ENCODE measurements at regions not wholly inside any gene's neighbourhood (a gene's known extent, or its start where the extent isn't known, plus 50 kb on each side); places are given as distances from the start of the nearest gene placed in this dataset.
A peak's percentile ranks its signal among the peaks of the same experiment; 100 is the strongest.
"Not testable (repeated sequence)": the region's sequence is repeated elsewhere in the genome, so short reads cannot be mapped to it uniquely, and the experiment has no call there.

GRCh38 chr17:43315858-43316521 is 82.2 kb upstream of the RNU2-1 start:
- DNase-seq (ENCODE audit: low read depth) = no peak

GRCh38 chr17:43315369-43315768 is 81.6 kb upstream of the RNU2-1 start:
- no peak for DNase-seq (ENCODE audit: low read depth)

GRCh38 chr17:43314611-43315011 is 80.8 kb upstream of the RNU2-1 start:
- peak; percentile 33 for DNase-seq (ENCODE audit: low read depth)

- DNase-seq (ENCODE audit: low read depth) = no peak
Measured at GRCh38 chr17:43312011-43312410, 78.2 kb upstream of the RNU2-1 start.

- no peak for DNase-seq (ENCODE audit: low read depth)
Measured at GRCh38 chr17:43309505-43310332, 75.9 kb upstream of the RNU2-1 start.

GRCh38 chr17:43308999-43309398 is 75.2 kb upstream of the RNU2-1 start:
- no peak for DNase-seq (ENCODE audit: low read depth)

GRCh38 chr17:43304792-43305191 is 71.0 kb upstream of the RNU2-1 start:
- DNase-seq (ENCODE audit: low read depth) = not testable (repeated sequence)

GRCh38 chr17:43303049-43303448 is 69.3 kb upstream of the RNU2-1 start:
- not testable (repeated sequence) for DNase-seq (ENCODE audit: low read depth)

- DNase-seq (ENCODE audit: low read depth) = not testable (repeated sequence)
Measured at GRCh38 chr17:43299300-43300076, 65.7 kb upstream of the RNU2-1 start.

GRCh38 chr17:43289670-43290069 is 55.9 kb upstream of the RNU2-1 start:
- not testable (repeated sequence) for DNase-seq (ENCODE audit: low read depth)

GRCh38 chr17:43283606-43284005 is 49.8 kb upstream of the RNU2-1 start:
- not testable (repeated sequence) for DNase-seq (ENCODE audit: low read depth)

Data from EH (cell line).